Lower leg skin (tissue), 3 donors: ENCODE measurements at regions not wholly inside any gene's neighbourhood (a gene's known extent, or its start where the extent isn't known, plus 50 kb on each side); places are given as distances from the start of the nearest gene placed in this dataset.

Experiments used
- POLR2A ChIP-seq, 2 donors: fragments of 450-650 bp; IDR thresholded peaks; one replicate each; pipeline ENCODE4 v1.6.1; 2016 to 2017; ENCODE audit warnings: antibody characterized with exemption in 2 of 2, mild to moderate bottlenecking in 1 of 2, moderate library complexity in 1 of 2
- TF ChIP-seq, protein P1 (sequence below), 3 donors: fragments of 450-650 bp; IDR thresholded peaks; one replicate each; pipeline ENCODE4 v1.5.1; 2016; ENCODE audit warnings: antibody characterized with exemption in 3 of 3, mild to moderate bottlenecking in 3 of 3, moderate library complexity in 2 of 3

GRCh38 chr11:104279587-104279986, 115.6 kb upstream of the PDGFD start:
- no peak for TF ChIP-seq POLR2A (IDR thresholded peaks at IDR 0.05)
- TF ChIP-seq, protein P1, sequence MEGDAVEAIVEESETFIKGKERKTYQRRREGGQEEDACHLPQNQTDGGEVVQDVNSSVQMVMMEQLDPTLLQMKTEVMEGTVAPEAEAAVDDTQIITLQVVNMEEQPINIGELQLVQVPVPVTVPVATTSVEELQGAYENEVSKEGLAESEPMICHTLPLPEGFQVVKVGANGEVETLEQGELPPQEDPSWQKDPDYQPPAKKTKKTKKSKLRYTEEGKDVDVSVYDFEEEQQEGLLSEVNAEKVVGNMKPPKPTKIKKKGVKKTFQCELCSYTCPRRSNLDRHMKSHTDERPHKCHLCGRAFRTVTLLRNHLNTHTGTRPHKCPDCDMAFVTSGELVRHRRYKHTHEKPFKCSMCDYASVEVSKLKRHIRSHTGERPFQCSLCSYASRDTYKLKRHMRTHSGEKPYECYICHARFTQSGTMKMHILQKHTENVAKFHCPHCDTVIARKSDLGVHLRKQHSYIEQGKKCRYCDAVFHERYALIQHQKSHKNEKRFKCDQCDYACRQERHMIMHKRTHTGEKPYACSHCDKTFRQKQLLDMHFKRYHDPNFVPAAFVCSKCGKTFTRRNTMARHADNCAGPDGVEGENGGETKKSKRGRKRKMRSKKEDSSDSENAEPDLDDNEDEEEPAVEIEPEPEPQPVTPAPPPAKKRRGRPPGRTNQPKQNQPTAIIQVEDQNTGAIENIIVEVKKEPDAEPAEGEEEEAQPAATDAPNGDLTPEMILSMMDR (IDR thresholded peaks at IDR 0.05): no peak
